ENCODE measurements at regions not wholly inside any gene's neighbourhood (a gene's known extent, or its start where the extent isn't known, plus 50 kb on each side); places are given as distances from the start of the nearest gene placed in this dataset.
"Not testable (repeated sequence)": the region's sequence is repeated elsewhere in the genome, so short reads cannot be mapped to it uniquely, and the experiment has no call there.

GRCh38 chr4:100906973-100907372 lies 389.2 kb upstream of the EMCN start:
- DNase-seq (ENCODE audit: low spot score) = no peak

GRCh38 chr4:100900945-100901344 lies 383.1 kb upstream of the EMCN start:
- DNase-seq (ENCODE audit: low spot score) = not testable (repeated sequence)

DNA sequence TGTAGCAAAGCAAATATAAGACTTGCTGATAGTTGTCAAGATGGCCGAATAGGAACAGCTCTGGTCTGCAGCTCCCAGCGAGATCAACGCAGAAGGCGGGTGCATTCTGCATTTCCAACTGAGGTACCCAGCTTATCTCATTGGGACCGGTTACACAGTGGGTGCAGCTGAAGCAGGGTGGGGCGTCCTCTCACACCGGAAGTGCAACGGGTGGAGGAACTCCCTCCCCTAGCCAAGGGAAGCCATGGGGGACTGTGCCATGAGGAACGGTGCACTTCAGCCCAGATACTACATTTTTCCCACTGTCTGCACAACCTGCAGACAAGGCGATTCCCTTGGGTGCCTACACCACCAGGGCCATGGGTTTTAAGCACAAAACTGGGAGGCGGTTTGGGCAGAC lies 382.3 kb upstream of the EMCN start:
- DNase-seq (ENCODE audit: low spot score) = no peak

DNA sequence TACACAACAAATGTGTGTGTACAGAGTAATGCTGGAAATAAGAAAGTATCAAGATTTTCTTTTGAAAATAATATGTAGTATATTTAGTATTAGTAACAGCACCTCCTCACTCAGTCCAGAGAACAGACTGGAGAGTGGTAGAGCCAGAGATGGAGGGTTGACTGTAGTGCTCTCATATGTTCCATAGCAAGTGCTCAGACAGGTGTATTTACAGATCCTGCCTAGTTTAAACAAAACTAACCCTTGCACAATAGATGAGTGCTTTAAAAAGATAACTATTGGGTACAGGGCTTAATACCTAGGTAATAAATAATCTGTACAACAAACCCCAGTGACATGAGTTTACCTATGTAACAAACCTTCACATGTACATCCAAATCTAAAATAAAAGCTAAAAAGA lies 381.0 kb upstream of the EMCN start:
- DNase-seq (ENCODE audit: low spot score) = no peak

GRCh38 chr4:100895556-100896197 lies 377.9 kb upstream of the EMCN start:
- DNase-seq (ENCODE audit: low spot score) = no peak

- DNase-seq (ENCODE audit: low spot score) = no peak
These were observed 376.6 kb upstream of the EMCN start for GRCh38 chr4:100894339-100894870.

- DNase-seq (ENCODE audit: low spot score) = no peak
These were observed 374.0 kb upstream of the EMCN start for GRCh38 chr4:100891808-100892207.

GRCh38 chr4:100889898-100890297 lies 372.1 kb upstream of the EMCN start:
- DNase-seq (ENCODE audit: low spot score) = no peak

GRCh38 chr4:100889401-100889800 lies 371.6 kb upstream of the EMCN start:
- no peak for DNase-seq (ENCODE audit: low spot score)

DNA sequence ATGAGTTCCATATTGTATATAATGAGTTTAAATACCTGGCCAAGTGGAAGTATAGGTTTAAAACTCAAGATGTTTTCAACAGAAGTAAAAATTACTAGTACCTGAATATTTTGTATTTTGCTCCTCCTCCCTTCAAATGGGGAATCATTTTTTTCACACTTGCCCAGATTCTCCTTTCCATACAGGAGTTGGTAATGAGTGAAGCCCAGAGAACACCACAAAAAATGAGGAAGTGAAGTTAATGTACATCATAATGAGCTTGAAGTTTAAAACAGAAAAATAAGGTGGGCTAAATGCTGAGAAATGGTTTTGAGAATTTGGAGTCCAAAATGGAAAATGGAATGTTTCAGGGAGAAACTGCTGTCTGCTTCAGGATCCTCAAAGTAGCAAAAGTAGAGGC lies 364.8 kb upstream of the EMCN start:
- DNase-seq (ENCODE audit: low spot score) = no peak

DNA sequence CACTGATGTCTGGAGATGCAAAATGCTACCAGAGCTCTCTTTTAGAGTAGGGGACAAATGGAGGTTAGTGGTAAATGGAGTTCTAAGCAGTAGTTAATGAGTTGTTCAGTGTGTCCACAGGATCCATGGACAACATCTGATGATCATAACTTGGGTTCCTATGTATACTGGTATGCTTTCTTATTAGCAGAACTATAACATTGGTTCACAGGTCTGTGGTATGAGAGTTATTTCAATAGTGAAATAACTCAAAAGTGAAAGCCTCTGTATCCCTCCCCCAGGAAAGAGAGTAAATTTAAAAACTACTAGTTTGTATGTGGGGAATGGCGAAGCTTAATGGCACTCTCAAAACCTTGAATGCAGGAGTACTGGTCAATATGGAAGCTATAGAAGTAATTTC lies 363.5 kb upstream of the EMCN start:
- DNase-seq (ENCODE audit: low spot score) = no peak

DNA sequence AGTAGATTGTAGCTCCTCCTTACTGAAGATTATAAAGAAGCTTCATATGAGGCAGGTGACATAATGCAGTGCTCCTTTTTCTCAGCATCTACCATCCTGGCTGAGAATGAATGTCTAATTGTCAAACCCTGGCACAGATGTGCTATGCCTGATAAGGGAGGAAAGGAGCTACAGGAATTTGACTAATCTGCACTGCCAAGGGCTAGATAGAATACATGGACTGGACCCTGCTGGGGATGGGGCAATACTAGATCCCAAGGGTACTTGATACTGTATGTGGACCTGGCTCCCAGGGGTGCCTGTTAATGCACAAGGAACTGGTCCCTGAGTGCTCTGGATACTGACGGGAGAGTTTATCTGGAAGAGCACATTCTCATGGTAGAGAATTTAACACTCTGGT lies 362.2 kb upstream of the EMCN start:
- peak; percentile 34 for DNase-seq (ENCODE audit: low spot score)

DNA sequence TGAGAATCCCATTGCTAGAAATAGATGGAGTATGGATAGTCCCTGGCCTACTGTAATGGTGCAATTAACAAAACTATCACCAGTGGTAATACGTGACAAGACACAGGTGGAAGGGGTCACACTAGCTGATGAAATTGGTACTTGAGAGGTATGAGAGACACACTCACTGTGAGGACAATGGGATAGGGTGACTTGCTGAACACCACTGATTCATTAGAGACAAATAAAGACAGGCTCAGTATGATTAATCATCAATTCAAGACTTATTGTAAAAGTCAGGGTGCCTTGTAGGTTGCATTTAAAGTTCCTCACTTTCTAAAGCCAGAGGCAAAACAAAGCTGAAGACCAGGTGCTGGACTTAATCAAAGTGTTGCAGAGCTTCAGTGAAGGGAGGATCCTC lies 361.6 kb upstream of the EMCN start:
- DNase-seq (ENCODE audit: low spot score) = no peak

- DNase-seq (ENCODE audit: low spot score) = no peak
These were observed 358.7 kb upstream of the EMCN start for GRCh38 chr4:100876546-100876945.

DNA sequence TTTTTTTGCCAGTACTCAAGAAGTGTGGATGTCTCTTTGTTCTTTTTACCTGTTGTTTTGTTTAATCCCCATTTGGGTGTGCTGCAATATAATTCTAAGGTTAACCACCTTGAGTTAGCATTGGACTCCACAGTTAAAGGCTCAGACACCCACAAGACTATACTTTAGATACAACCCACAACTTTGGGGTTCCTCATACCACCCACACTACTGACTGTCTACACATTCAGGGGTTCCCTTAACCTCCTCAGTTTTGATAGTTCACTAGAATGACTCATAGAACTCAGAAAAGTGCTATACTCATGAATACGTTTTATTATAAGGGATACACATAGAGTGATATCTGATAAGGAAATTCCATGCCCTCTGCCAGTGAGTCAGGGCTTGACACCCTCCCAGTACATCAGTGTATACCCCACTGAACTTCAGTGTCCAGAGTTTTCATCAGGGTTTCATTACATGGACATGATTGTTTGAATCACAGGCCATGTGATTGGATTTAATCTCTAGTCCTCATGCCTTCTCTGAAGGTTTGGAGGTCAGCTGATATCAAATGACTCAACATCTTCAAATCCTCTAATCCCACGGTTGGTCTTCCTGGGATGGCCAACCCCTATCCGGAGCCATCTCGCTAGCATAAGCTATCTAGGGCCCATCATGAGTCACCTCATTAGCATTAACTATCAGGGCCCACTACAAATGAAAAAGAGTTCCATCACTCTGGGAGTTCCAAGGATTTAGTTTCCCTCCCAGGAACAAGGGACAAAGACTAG lies 357.7 kb upstream of the EMCN start:
- no peak for DNase-seq (ENCODE audit: low spot score)

DNA sequence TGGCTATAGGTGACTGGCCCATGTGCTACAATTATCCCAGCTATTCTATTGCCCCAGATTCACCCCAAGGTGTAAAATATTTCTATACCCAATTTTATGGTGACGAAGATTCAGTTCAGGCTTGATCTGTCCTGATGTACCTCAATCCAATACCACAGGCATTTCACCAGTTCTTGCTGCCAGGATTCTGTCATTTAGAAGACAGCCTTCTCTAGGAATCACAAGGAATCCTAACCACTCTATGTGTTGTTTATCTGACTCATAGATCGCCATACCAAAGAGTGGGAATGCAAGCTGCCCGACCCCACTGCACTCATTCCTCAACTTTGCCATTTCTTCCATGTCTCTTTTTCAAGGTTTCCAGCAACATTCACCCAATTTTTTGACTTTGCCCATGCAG lies 355.0 kb upstream of the EMCN start:
- no peak for DNase-seq (ENCODE audit: low spot score)

- no peak for DNase-seq (ENCODE audit: low spot score)
These were observed 353.3 kb upstream of the EMCN start for GRCh38 chr4:100870940-100871772.

GRCh38 chr4:100869276-100869675 lies 351.5 kb upstream of the EMCN start:
- no peak for DNase-seq (ENCODE audit: low spot score)

GRCh38 chr4:100868281-100868680 lies 350.5 kb upstream of the EMCN start:
- DNase-seq (ENCODE audit: low spot score) = peak; percentile 54

DNA sequence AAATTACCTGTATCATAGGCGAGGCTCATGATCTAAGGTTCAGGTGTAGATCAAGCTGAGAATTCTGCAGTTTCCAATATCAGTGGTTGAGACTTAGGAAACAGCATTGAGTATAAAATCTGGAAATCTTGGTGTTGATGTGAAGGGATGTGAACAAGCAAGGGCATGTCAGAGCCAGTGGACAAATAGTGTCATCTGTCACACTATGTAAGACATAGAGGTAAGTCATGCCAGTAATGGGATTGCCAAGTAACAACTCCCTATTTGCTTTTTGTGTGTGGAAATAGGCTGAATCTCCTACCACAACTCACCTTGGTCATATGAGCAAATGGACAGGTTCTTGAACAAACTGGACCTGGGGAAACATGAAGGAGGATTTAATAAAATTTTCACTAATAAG lies 334.5 kb upstream of the EMCN start:
- no peak for DNase-seq (ENCODE audit: low spot score)

GRCh38 chr4:100849319-100849718 lies 331.5 kb upstream of the EMCN start:
- DNase-seq (ENCODE audit: low spot score) = no peak

DNA sequence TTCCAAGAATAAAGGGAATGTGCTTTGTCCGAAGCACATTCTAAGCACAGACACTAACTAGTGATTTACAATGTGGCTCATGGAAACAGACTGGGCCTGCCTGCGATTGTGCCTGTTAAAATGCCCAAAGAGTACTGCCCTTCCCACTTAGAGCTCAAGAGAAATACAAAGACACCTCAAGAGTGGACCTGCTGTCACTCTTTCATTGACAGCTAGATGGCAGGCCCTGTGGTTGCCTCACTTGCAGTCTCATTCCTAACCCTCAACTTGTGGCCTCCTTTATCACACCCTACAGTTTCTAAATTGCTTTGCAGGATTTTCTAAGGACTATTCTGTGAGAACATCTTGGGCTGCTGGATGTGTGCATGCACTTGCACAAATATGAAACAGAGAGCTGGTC lies 331.0 kb upstream of the EMCN start:
- no peak for DNase-seq (ENCODE audit: low spot score)

Measured in SK-N-DZ (cell line).